Prostate gland (tissue), 2 donors: ENCODE measurements at regions not wholly inside any gene's neighbourhood (a gene's known extent, or its start where the extent isn't known, plus 50 kb on each side); places are given as distances from the start of the nearest gene placed in this dataset.

Source experiments
- DNase-seq: peaks from one replicate; pipeline ENCODE4 v3.0.0-alpha.2; 2019; ENCODE audit warnings: low spot score
- H3K27ac ChIP-seq, 2 donors: fragments of 200-600 bp; sonication (generic); 2 replicates each; pipeline ENCODE4 v1.5.1; 2017 to 2019
- H3K27me3 ChIP-seq: fragments of 200-600 bp; sonication (generic); replicated peaks from 2 replicates; pipeline ENCODE4 v1.5.1; 2019; ENCODE audit not compliant: insufficient read depth
- H3K36me3 ChIP-seq, 2 donors: fragments of 200-600 bp; sonication (generic); 1 replicate in 1 of 2; 2 replicates in 1 of 2; pipeline versions ENCODE4 v1.5.1 to v1.8.1; 2017 to 2019
- H3K4me1 ChIP-seq: fragments of 200-600 bp; sonication (generic); replicated peaks from 2 replicates; pipeline ENCODE4 v1.5.1; 2019
- H3K4me3 ChIP-seq, 2 donors: fragments of 200-600 bp; sonication (generic); 2 replicates each; pipeline ENCODE4 v1.5.1; 2017 to 2019
- H3K9me3 ChIP-seq: fragments of 200-600 bp; sonication (generic); 2 replicates; pipeline ENCODE4 v1.5.1; 2017
- POLR2A ChIP-seq: fragments of 450-650 bp; IDR thresholded peaks from one replicate; pipeline ENCODE4 v1.6.1; 2016; ENCODE audit warnings: antibody characterized with exemption, mild to moderate bottlenecking
- POLR2AphosphoS5 ChIP-seq: sonication (generic); formaldehyde crosslinking; IDR thresholded peaks from one replicate; pipeline ENCODE4 v1.6.1; 2017; ENCODE audit warnings: antibody characterized with exemption
- WGBS: methylation state at CpG from one replicate; pipeline ENCODE4 v1.1.5; 2018; 5-methylcytosine and 5-hydroxymethylcytosine counted together
- intact Hi-C: fragments of 100-400 bp; cut with DNase I; formaldehyde crosslinking; loops from one replicate; pipeline ENCODE4 v1.14.2; 2022
- TF ChIP-seq, protein P1 (sequence below), 4 experiments: fragments of 200-600 bp in 2 of 4; fragments of 450-650 bp in 2 of 4; sonication (generic) in 2 of 4; IDR thresholded peaks; 1 replicate in 3 of 4; 2 replicates in 1 of 4; pipeline ENCODE4 v1.5.1; 2016 to 2019; ENCODE audit warnings: antibody characterized with exemption in 4 of 4, mild to moderate bottlenecking in 2 of 4, moderate library complexity in 2 of 4

DNA sequence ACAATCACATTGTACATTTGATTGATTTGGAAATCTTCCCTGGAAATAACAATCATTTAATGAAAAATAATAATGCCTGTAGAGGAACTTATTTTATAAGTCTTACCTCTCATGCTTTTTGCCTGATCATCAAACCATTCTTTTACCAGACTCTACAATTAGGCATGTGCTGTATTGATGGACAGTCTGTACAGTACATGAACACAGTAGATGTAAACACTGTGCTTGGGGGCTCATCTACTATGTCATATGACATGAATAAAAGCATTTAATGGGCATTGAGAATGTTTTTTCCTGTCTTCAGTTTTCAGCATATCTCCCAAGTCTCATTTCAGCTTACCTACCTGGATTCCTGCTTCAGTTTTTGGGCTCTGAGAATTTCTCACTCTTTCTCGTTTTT is 1070.9 kb downstream of the STIM2 start:
- DNase-seq: no peak
- Histone ChIP-seq H3K27me3 (no peaks in the 10 kb centered on the region), H3K4me3 (no peak overlapping the region), H3K9me3 (no peaks in the 10 kb centered on the region), H3K27ac (no peak overlapping the region), H3K4me1 (no peaks in the 10 kb centered on the region), H3K36me3 (no peaks in the 10 kb centered on the region)
- intact Hi-C loops: no loop called here
- TF ChIP-seq POLR2AphosphoS5: no peak
- no peak for TF ChIP-seq POLR2A
- TF ChIP-seq, protein P1, sequence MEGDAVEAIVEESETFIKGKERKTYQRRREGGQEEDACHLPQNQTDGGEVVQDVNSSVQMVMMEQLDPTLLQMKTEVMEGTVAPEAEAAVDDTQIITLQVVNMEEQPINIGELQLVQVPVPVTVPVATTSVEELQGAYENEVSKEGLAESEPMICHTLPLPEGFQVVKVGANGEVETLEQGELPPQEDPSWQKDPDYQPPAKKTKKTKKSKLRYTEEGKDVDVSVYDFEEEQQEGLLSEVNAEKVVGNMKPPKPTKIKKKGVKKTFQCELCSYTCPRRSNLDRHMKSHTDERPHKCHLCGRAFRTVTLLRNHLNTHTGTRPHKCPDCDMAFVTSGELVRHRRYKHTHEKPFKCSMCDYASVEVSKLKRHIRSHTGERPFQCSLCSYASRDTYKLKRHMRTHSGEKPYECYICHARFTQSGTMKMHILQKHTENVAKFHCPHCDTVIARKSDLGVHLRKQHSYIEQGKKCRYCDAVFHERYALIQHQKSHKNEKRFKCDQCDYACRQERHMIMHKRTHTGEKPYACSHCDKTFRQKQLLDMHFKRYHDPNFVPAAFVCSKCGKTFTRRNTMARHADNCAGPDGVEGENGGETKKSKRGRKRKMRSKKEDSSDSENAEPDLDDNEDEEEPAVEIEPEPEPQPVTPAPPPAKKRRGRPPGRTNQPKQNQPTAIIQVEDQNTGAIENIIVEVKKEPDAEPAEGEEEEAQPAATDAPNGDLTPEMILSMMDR (IDR thresholded peaks at IDR 0.05): no peak
- WGBS: 86% methylated on average over 1 of the region's 1 CpG

DNA sequence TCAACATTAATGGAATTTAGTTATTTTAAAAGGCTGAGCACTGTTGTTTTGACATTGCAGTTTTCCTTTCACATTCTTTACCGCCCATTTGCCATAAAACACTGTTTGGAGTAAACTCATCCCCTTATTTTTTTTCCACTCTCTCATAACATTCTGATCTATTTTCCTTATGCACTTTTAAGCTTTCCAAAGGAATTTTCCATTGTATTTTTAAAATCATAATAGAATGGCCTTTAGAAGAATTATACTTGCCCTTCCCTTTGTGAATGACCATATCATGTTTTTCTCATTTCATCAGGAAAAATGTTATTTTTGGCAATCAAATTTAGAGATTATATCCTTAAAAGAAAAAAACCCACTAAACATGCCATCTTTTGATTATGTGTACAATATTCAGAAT is 1074.2 kb downstream of the STIM2 start:
- intact Hi-C loops: no loop called here
- no peaks in the 10 kb centered on the region for H3K27me3 ChIP-seq
- no peaks in the 10 kb centered on the region for H3K36me3 ChIP-seq
- no peaks in the 10 kb centered on the region for H3K4me1 ChIP-seq
- H3K9me3 ChIP-seq: no peaks in the 10 kb centered on the region
- H3K27ac ChIP-seq: no peak overlapping the region
- DNase-seq: no peak
- TF ChIP-seq POLR2AphosphoS5 (no peak), POLR2A (no peak)
- TF ChIP-seq, protein P1 (IDR thresholded peaks at IDR 0.05): no peak
- WGBS: 69% methylated on average over 1 of the region's 1 CpG
- no peak overlapping the region for H3K4me3 ChIP-seq

DNA sequence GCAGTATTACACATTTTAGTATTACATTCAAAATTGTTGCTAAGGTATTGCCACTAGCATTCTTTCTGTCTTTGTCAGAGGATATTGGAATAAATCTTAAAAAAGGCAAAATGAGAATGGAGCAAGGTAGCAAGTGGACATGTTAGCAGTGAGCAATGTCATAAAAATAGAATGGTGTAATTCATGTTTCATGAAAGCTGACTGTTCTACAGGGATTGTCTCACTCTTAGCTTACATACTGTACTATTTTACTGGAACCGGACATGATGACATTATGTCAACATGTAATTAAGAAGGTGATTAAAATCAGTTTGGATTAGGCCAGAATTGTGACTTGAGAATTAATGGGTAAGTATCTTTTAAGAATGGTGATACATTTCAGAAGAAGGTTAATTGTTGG is 1086.2 kb downstream of the STIM2 start:
- no peak for DNase-seq
- TF ChIP-seq POLR2AphosphoS5: no peak
- TF ChIP-seq, protein P1 (IDR thresholded peaks at IDR 0.05): no peak
- TF ChIP-seq POLR2A: no peak
- WGBS: 49% methylated on average over 1 of the region's 1 CpG
- Histone ChIP-seq H3K36me3 (no peaks in the 10 kb centered on the region), H3K27ac (no peak overlapping the region), H3K9me3 (no peaks in the 10 kb centered on the region), H3K4me1 (no peaks in the 10 kb centered on the region), H3K27me3 (no peaks in the 10 kb centered on the region), H3K4me3 (no peak overlapping the region)
- intact Hi-C loops: no loop called here

DNA sequence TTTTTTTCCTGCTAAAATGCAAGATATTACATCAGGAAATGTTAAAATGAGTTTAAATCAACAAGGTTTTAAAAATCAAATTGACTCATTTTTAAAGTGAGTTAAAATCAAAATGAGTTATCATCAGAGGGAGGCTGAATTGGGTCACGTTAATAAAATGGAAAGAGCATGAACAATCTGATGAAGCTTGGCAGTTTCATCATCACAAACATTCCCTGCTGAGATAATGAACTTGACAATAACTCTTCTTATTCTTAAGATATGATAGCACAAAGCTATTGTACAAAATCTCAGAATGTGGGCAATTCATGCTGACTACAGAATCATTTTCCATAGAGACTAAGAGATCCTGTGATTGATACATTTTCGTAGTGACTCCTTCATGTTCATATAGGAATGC is 1086.7 kb downstream of the STIM2 start:
- H3K27me3 ChIP-seq: no peaks in the 10 kb centered on the region
- H3K27ac ChIP-seq: no peak overlapping the region
- no peak for DNase-seq
- no peaks in the 10 kb centered on the region for H3K9me3 ChIP-seq
- intact Hi-C loops: no loop called here
- no peaks in the 10 kb centered on the region for H3K4me1 ChIP-seq
- TF ChIP-seq POLR2A: no peak
- no peak for TF ChIP-seq POLR2AphosphoS5
- TF ChIP-seq, protein P1 (IDR thresholded peaks at IDR 0.05): no peak
- no peak overlapping the region for H3K4me3 ChIP-seq
- WGBS: 66% methylated on average over 2 of the region's 2 CpGs
- H3K36me3 ChIP-seq: no peaks in the 10 kb centered on the region

DNA sequence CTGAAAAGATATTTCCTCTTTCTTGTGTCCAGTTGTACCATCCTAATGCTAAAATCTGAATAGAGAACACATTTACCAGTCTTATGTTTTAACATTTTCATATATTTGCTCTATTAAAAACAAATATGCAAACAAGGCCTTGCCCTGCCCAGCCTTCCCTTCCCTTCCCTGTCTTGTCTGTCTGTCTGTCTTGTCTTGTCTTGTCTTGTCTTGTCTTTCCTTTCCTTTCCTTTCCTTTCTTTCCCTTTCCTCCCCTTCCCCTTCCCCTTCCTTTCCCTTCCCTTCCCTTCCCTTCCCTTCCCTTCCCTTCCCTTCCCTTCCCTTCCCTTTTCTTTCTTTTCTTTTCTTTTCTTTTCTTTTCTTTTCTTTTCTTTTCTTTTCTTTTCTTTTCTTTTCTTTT is 1103.5 kb downstream of the STIM2 start:
- Histone ChIP-seq H3K27me3 (no peaks in the 10 kb centered on the region), H3K4me3 (no peak overlapping the region), H3K27ac (no peak overlapping the region), H3K4me1 (no peaks in the 10 kb centered on the region), H3K36me3 (no peaks in the 10 kb centered on the region), H3K9me3 (no peaks in the 10 kb centered on the region)
- DNase-seq: no peak
- intact Hi-C loops: no loop called here
- no peak for TF ChIP-seq POLR2A
- TF ChIP-seq POLR2AphosphoS5: no peak
- TF ChIP-seq, protein P1 (IDR thresholded peaks at IDR 0.05): no peak
